T47D (cell line): ENCODE measurements at regions not wholly inside any gene's neighbourhood (a gene's known extent, or its start where the extent isn't known, plus 50 kb on each side); places are given as distances from the start of the nearest gene placed in this dataset.

Source experiments
- DNase-seq, 2 experiments: peaks; one replicate each; pipeline versions ENCODE4 v3.0.0 to v3.0.0-alpha.2; 2011 to 2012; ENCODE audit warnings: low read depth in 1 of 2, low spot score in 1 of 2
- JUND ChIP-seq: IDR thresholded peaks from 2 replicates; pipeline ENCODE4 v1.6.1; 2012; ENCODE audit warnings: low read depth
- in situ Hi-C: cut with HindIII; loops from 2 replicates; pipeline ENCODE4 v1.10.0; 2016; ENCODE audit warnings: low sequenced_read_pairs, low pct_unique_long_range_greater_than_20kb

DNA sequence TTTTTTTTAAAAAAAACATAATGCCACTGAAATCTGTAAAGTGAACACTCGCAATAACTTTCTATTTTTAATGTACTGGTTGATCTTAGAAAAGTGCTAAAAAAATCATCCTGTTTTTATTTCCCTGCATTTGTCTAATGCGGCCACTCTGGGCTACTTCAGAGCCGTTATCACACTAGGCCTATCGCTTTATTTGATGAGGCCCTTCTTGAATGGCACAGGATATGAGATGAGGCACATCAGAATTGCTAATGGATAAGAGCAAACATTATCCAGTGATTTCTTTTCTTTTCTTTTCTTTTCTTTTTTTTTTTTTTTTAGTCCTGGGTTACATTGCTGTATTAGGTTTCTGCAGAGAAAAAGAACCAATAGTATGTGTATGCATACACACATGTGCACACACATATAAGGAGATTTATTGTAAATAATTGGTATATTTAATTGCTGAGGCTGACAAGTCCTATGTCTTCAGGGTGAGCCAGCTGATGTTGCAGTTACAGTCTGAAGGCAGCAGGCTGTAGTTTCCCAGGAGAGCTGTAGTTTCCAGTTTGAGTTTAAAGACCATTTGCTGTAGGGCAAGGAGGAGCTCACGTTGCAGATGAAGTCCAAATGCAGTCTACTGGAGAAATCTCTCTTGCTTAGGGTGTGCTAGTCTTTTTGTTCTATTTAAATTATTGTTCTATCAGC lies 391.7 kb downstream of the MED10 start:
- in situ Hi-C loops = no loop called here
- no peak for DNase-seq
- TF ChIP-seq JUND = no peak

DNA sequence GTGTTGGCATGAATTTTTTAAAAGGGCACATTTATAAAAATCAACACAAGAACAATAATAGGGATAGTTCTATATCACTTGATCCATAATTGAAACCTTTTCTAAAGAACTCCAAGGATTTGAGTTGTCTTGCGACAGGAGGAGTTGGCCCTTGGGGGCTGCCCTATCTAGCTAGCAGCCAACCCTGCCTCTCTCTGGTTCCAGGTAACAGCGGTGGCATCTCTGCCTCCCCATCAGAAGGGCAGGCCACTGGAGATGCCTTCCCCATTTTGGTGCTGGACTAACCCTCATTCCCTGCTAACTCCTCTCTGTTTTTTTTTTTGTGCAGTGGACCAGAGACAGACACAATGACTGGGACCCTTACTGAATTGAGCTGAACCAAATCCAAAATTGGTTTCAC lies 393.0 kb downstream of the MED10 start:
- TF ChIP-seq JUND = no peak
- no peak for DNase-seq
- in situ Hi-C loops = no loop called here

DNA sequence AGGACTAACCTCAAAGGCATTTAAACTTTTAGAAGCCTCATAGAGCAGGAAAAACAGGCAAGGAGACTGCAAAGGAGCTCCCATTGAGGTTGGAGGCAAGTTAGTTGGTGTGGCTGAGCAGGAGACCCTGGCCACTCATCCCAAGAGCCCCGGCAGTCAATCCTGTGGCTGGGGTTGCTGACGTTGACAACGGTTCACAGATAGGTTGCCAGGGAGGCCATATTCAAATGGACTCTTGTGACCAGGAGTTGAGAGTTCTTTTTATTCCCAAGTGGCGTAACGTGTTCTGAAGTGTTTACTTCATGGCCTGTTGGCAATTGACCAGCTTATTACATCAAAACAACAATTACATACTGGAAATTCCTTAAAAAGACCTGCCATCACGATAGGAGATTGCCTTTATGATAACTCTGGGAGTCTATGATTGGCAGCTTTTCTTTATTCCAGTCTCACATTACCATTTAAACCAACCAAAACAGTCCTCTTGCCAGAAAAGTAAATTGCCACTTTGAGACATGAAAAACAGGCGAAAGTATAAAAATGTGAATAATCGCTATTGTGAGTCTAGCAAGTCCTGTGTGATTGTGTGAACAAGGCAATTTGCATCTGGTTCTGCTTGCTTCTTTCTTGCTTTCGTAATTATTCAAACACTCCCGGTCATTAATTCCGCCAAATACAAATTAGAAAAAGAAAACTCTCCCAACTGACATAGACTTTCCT lies 394.9 kb downstream of the MED10 start:
- in situ Hi-C loops = no loop called here
- no peak for DNase-seq
- no peak for TF ChIP-seq JUND

DNA sequence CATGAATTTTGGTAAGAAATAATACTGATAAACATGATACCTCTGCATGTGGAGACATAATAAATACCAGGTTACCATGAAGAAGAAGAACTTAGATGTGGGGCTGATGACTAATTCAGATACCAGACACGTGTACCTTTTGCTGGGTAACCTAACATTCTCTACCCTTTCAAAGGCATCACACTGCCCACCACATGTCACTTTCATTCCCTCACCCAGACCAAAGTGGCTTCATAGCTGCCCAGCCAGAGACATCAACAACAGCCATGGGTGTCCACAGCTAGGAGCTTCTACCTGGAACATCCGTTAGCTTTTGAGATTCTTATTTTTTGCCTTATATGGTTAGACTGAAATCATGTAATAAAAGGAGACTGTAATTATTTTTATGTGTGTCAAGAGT lies 396.8 kb downstream of the MED10 start:
- in situ Hi-C loops = no loop called here
- no peak for TF ChIP-seq JUND

DNA sequence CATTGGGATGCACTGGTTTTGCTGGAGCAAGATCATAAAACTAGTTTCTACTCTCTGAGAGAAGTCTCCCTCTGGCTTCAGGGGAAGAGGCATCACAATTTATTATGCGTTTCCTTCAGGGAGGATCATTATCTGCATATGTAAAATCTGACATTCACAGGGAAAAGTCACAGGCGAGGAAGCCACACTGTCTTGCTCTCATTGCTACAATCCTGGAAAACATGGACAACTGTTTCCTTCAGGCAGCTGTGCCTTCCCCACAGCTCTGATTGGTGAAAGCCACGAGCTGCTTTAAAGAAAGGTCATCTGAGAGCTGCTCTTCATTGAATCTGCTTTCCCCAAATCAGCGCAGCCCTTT lies 397.8 kb downstream of the MED10 start:
- DNase-seq = no peak
- TF ChIP-seq JUND = no peak

More for the DNA sequence above, 396.8 kb downstream of the MED10 start:
- no peak for DNase-seq

DNA sequence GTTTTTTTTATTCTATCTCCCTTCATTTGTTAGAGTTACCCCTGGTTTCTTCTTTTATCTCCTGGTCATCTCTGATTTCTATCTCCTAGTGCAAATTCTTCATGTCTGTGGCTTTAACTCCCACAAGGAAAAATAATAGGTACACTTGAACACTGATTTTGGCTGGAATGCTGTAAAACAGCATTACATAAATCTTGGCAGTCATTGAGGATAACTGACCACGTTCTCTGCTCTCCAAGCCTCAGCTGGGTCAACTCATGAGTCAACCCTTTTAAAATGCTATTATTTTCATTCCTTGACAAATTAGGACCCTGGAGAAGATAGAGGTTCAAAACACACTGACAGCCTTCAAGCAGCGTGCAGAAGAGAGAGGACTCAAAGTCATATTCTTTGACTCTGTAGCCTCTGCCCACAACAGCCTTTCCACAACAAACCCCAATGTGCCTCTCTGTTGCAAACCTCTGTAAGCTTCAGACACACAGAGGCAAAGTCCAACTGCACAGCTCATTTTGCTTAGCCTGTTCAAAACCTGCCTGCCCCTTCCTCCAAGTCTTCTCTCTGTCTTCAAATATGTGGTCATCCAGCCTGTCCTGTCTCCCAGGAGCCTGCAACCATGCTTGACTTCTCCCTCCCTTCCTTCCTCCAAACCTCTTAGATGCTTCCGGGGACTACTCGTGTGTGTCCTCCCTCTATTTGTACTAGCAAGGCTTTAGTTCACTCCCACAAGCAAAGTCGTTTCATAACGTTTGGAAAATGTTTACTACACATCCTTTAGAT lies 398.4 kb downstream of the MED10 start:
- in situ Hi-C loops = no loop called here
- DNase-seq = no peak
- no peak for TF ChIP-seq JUND

More for the DNA sequence above, 397.8 kb downstream of the MED10 start:
- in situ Hi-C loops = no loop called here

DNA sequence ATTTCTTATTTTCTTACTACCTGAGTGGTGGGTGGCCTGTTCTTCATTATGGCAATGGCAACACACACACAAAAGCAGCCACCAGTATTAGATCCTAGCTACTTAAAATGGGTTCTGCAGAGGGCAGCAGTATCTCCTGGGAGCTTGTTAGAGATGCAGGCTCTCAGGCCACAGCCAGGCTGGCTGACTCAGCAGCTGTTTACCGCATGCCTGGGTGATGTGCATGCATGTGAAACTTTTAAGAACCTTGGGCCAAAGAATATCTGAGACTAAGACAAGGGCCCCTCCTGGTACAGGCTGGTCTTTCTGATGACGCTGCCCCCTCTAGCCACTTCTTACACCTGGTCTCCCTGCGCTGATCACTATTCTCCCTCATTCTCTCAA lies 399.0 kb downstream of the MED10 start:
- in situ Hi-C loops = no loop called here
- no peak for DNase-seq

DNA sequence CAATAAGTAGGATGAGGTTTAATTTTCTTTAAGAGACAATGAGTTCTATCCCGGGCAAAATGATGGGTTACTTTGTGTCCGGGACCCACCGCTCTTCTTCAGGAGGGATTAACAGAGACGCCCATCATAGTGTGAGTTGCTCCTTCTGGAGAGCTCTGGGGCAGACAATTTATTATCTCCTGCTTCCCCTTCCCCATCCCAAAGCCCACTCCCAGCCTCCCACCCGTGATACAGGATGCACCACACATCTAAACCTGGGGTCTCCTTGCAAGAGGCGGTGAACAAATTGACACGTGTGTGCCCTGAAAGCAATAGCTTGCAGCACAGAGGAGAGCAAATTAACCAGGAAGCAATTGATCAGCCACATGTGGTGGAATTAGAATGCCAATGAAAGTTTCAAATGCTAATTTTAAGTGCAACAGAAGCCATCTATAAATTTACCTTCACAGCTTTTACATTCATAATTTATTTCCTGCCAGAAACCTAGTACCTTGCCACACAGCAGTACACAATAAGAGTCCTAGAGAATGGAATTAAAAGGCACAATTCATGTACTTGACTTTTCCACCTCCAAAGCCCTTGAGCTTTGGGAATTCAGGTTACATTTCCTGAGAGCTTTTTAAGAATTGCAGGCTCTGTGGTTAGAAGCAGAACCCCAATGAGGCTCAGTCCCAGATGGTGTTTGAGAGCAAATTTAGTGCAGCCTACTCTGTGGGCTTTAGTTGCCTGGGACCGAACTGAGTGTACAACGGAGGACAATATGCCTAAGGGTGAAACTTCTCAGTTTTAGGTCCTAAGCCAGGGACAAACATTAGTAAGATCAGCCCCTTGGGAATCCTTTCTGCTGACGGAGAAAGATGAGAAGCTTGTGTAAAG lies 399.6 kb downstream of the MED10 start:
- in situ Hi-C loops = no loop called here
- no peak for TF ChIP-seq JUND
- no peak for DNase-seq

More for the DNA sequence above, 399.0 kb downstream of the MED10 start:
- TF ChIP-seq JUND = no peak

DNA sequence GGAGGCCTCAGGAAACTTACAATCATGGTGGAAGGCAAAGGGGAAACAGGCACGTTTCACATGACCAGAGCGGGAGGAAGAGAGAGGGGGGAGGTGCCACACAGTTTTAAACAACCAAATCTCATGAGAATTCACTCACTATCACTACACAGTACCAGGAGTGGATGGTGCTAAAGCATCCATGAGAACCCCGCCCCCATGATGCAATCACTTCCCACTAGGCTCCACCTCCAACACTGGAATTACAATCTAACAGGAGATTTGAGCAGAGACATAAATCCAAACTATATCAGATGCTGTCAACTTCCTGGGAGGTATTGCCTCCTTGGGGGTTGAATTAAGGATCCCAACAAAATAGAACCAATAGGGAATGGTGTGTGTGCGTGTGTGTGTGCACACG lies 407.1 kb downstream of the MED10 start:
- no peak for DNase-seq
- no peak for TF ChIP-seq JUND
- in situ Hi-C loops = no loop called here

DNA sequence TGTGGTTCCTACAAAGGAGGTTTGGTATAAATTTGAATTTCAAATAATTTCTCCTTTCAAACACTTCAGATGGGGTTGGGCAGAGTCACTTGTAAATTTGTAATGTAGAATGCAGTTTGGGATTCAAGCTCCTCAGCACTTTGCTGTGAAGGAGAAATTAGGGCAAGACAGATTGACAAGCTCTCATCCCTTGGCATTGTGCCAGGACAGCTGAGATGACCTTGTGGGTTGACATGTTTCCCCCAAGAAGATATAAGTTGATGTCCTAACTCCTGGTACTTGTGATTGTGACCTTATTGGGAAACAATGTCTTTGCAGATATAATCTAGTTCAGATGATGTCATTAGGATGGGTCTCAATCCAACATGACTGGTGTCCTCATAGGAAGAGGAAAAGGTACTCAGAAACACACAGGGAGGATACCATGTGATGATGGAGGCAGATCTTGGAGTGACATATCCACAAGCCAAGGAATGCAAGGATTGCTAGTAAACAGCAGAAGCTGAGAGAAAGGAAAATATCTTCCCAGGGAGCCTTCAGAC lies 408.3 kb downstream of the MED10 start:
- in situ Hi-C loops = no loop called here
- no peak for DNase-seq
- no peak for TF ChIP-seq JUND

DNA sequence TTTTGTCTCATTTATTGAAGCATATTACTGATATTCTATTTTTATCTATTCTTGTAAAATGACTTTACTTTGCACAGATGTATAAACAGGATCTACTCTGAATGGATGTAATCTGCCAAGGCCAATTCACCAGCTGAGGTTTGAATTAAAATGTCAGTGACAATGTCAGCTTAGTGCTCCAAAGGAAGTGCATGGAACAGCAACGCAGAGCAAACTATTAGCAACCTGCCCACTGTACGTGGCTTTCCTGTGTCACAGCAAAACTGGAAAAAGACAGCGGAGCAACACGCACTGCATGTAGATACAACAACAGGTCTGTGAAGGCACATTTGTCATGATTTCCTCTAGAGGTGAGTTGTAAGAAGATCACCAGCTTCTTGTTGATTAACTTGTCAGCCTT lies 409.4 kb downstream of the MED10 start:
- no peak for DNase-seq
- in situ Hi-C loops = no loop called here
- TF ChIP-seq JUND = no peak

DNA sequence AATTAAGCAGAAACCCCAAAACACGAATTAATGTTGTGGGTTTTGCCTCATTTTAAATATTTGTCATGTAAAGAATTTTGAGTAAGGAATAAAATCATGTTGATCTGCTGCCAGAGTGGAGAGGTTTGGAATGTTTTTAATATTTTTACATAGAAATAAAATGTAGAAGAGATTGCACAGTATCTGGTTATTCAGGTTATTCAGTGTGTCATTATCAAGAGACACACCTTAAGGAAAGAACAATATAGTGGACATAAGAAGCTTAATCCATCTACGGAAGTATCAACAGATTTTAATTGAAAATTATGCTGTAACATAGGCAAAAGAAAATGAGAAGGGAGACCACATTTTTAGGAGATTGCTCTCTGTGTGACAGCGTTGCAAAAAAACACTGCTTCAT lies 410.4 kb downstream of the MED10 start:
- in situ Hi-C loops = no loop called here
- TF ChIP-seq JUND = no peak
- no peak for DNase-seq
